Adrenal gland (tissue), 9 donors: ENCODE measurements at regions not wholly inside any gene's neighbourhood (a gene's known extent, or its start where the extent isn't known, plus 50 kb on each side); places are given as distances from the start of the nearest gene placed in this dataset.
"Not testable (repeated sequence)": the region's sequence is repeated elsewhere in the genome, so short reads cannot be mapped to it uniquely, and the experiment has no call there.

Experiments used
- DNase-seq, 7 donors: peaks; one replicate each; pipeline ENCODE4 v3.0.0-alpha.2; 2019 to 2020
- H3K27ac ChIP-seq, 5 donors: fragments of 200-600 bp; sonication (generic) in 4 of 5; 1 replicate in 3 of 5; 2 replicates in 2 of 5; pipeline versions ENCODE4 v1.5.1 to v1.8.0; 2016 to 2020; ENCODE audit warnings: mild to moderate bottlenecking in 1 of 5
- H3K27me3 ChIP-seq: fragments of 200-600 bp; 2 replicates; pipeline ENCODE4 v1.8.0; 2021
- H3K36me3 ChIP-seq, 2 donors: fragments of 200-600 bp; replicated peaks in 1 of 2; 1 replicate in 1 of 2; 2 replicates in 1 of 2; pipeline versions ENCODE4 v1.5.1 to v1.8.0; 2018 to 2022
- H3K4me1 ChIP-seq, 2 donors: fragments of 200-600 bp; replicated peaks in 1 of 2; 1 replicate in 1 of 2; 2 replicates in 1 of 2; pipeline versions ENCODE4 v1.5.1 to v1.8.0; 2018 to 2021
- H3K4me3 ChIP-seq, 4 donors: fragments of 200-600 bp; sonication (generic) in 3 of 4; one replicate each; pipeline ENCODE4 v1.5.1; 2016 to 2018
- H3K9me3 ChIP-seq, 3 donors: fragments of 200-600 bp; sonication (generic) in 1 of 3; replicated peaks in 1 of 3; 1 replicate in 2 of 3; 2 replicates in 1 of 3; pipeline versions ENCODE4 v1.5.1 to v1.8.0; 2016 to 2021
- POLR2A ChIP-seq, 2 donors: fragments of 450-650 bp; IDR thresholded peaks; one replicate each; pipeline ENCODE4 v1.6.1; 2017; ENCODE audit warnings: antibody characterized with exemption in 2 of 2, mild to moderate bottlenecking in 2 of 2, moderate library complexity in 1 of 2
- WGBS, 4 donors: extraction: QIAGEN DNeasy Blood & Tissue Kit in 2 of 4; methylation state at CpG; one replicate each; pipeline versions ENCODE4 v1.1.5 to v1.1.7; 2013 to 2017; 5-methylcytosine and 5-hydroxymethylcytosine counted together
- intact Hi-C, 2 donors: fragments of 100-400 bp; cut with DNase I; formaldehyde crosslinking; loops; one replicate each; pipeline versions ENCODE4 v1.14.1 to v1.15.0; 2022 to 2023
- TF ChIP-seq, protein P1 (sequence below), 6 experiments: fragments of 450-650 bp in 4 of 6; fragments of 200-600 bp in 2 of 6; sonication (generic) in 1 of 6; IDR thresholded peaks; 1 replicate in 5 of 6; 2 replicates in 1 of 6; pipeline versions ENCODE4 v1.5.1 to v1.8.0; 2016 to 2021; ENCODE audit warnings: antibody characterized with exemption in 6 of 6, mild to moderate bottlenecking in 2 of 6, moderate library complexity in 1 of 6
- donor health status: healthy with polysubstance abuse.
- donor health status: Bipolar disorder and iron deficiency.
- donor health status: DM: yes; HTN: yes; CAD: no.
- donor health status: DM: no; HTN: no; CAD: no.
- donor health status: DM: no; HTN: no; CAD: no.

GRCh38 chr2:53490659-53491058 is 276.9 kb upstream of the CHAC2 start:
- no peaks in the 10 kb centered on the region for H3K36me3 ChIP-seq
- no peak overlapping the region for H3K4me3 ChIP-seq
- no peaks in the 10 kb centered on the region for H3K27me3 ChIP-seq
- WGBS, 4 donors, result 53 to 59% (median 57%) methylated on average over 5 of the region's 5 CpGs
- TF ChIP-seq POLR2A (IDR thresholded peaks at IDR 0.05), result no peak
- TF ChIP-seq, protein P1, sequence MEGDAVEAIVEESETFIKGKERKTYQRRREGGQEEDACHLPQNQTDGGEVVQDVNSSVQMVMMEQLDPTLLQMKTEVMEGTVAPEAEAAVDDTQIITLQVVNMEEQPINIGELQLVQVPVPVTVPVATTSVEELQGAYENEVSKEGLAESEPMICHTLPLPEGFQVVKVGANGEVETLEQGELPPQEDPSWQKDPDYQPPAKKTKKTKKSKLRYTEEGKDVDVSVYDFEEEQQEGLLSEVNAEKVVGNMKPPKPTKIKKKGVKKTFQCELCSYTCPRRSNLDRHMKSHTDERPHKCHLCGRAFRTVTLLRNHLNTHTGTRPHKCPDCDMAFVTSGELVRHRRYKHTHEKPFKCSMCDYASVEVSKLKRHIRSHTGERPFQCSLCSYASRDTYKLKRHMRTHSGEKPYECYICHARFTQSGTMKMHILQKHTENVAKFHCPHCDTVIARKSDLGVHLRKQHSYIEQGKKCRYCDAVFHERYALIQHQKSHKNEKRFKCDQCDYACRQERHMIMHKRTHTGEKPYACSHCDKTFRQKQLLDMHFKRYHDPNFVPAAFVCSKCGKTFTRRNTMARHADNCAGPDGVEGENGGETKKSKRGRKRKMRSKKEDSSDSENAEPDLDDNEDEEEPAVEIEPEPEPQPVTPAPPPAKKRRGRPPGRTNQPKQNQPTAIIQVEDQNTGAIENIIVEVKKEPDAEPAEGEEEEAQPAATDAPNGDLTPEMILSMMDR (IDR thresholded peaks at IDR 0.05), result no peak
- intact Hi-C loops, result no loop called here
- no peak overlapping the region for H3K27ac ChIP-seq
- H3K4me1 ChIP-seq, result no peaks in the 10 kb centered on the region
- DNase-seq, result peak in 4 of 7 donors; percentile 13 to 50 (median 15)
- H3K9me3 ChIP-seq, result no peaks in the 10 kb centered on the region

- H3K27me3 ChIP-seq, H3K9me3 ChIP-seq, H3K4me1 ChIP-seq, intact Hi-C loops, DNase-seq, H3K27ac ChIP-seq, H3K36me3 ChIP-seq, H3K4me3 ChIP-seq: not testable (repeated sequence)
- WGBS, 4 donors, result 89 to 96% (median 93%) methylated on average over 7 to 15 of the region's 15 CpGs
Measured at GRCh38 chr2:53486185-53486899, 281.3 kb upstream of the CHAC2 start.

DNA sequence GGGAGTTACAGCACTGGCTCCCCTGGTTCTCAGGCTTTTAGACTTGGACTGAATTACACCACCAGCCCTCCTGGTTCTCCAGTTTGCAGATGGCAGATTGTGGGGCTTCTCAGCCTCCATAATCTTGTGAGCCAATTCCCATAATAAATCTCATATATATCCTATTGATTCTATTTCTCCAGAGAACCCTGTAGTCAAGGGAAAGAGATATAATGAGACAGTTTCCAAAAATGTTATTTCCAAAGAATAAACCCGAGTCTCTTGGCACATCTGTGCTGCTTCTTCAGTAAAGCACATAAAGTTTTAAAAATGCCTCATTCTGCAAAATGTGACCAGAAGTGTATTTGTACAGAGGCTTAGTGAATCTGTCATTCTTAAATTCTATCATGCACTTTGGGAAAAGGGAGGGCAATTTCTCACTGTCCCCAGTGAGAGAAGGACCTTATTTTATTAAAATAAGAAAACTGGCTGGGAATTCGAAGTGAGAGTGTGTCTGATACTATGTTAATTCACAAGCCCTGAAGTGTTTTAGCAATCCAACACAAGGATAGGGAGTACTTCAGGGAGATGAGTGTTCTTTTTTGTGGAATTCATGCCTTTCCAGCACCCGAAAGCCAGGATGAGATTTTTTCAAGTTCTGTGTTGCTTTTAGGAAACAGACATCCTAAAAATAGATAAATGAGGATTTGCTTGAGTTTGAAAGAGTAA is 282.4 kb upstream of the CHAC2 start:
- Histone ChIP-seq H3K27me3 (no peaks in the 10 kb centered on the region), H3K36me3 (no peaks in the 10 kb centered on the region), H3K4me1 (no peaks in the 10 kb centered on the region), H3K27ac (no peak overlapping the region), H3K9me3 (no peaks in the 10 kb centered on the region), H3K4me3 (no peak overlapping the region)
- intact Hi-C loops, result no loop called here
- no peak for TF ChIP-seq POLR2A (IDR thresholded peaks at IDR 0.05)
- TF ChIP-seq, protein P1 (IDR thresholded peaks at IDR 0.05), result no peak
- DNase-seq, result no peak
- WGBS, 4 donors, result 59 to 72% (median 68%) methylated on average over 3 of the region's 3 CpGs

GRCh38 chr2:53484531-53484930 is 283.1 kb upstream of the CHAC2 start:
- Histone ChIP-seq H3K9me3 (no peaks in the 10 kb centered on the region), H3K27ac (no peak overlapping the region), H3K4me1 (no peaks in the 10 kb centered on the region), H3K36me3 (no peaks in the 10 kb centered on the region), H3K4me3 (no peak overlapping the region), H3K27me3 (no peaks in the 10 kb centered on the region)
- DNase-seq, result no peak
- WGBS, 4 donors, result 80 to 88% (median 84%) methylated on average over 4 of the region's 4 CpGs
- TF ChIP-seq POLR2A (IDR thresholded peaks at IDR 0.05), result no peak
- TF ChIP-seq, protein P1 (IDR thresholded peaks at IDR 0.05), result no peak
- intact Hi-C loops, result no loop called here
